IMR-90 (cell line): ENCODE measurements at regions not wholly inside any gene's neighbourhood (a gene's known extent, or its start where the extent isn't known, plus 50 kb on each side); places are given as distances from the start of the nearest gene placed in this dataset.

Source experiments
- ATAC-seq: fragments of 200-7000 bp; cut with Tn5 transposase; 2 replicates; pipeline ENCODE4 v1.9.1; 2020; ENCODE audit warnings: low read depth, mild to moderate bottlenecking, moderate library complexity
- BruUV-seq: library from RNA; stranded (reverse); fragments of 400-500 nt; replicated peaks from 2 replicates; lab custom pipeline; 2021; lab: Mats Ljungman, UMichigan
- CTCF ChIA-PET: fragments of 300-600 bp; formaldehyde crosslinking; extraction: SDS; loops from one replicate; lab custom pipeline; 2021; ENCODE audit warnings: antibody characterized with exemption; lab: Yijun Ruan, JAX
- POLR2A ChIA-PET: fragments of 300-600 bp; sonication (Branson Sonifier 250); formaldehyde crosslinking; loops from one replicate; lab custom pipeline; 2022; ENCODE audit warnings: antibody characterized with exemption; ENCODE audit not compliant: unreplicated experiment; lab: Charles Lee
- DNase-seq: peaks from one replicate; pipeline ENCODE4 v3.0.0; 2013
- H2AFZ ChIP-seq: replicated peaks from 2 replicates; pipeline ENCODE3; 2013; ENCODE audit warnings: low read length, mild to moderate bottlenecking; ENCODE audit not compliant: poor library complexity
- H2AK5ac ChIP-seq: 2 replicates; pipeline ENCODE4 v1.6.1; 2013; ENCODE audit warnings: low read depth, low read length, inconsistent platforms
- H2AK9ac ChIP-seq: replicated peaks from 2 replicates; pipeline ENCODE3; 2013; ENCODE audit warnings: mild to moderate bottlenecking, low read depth, low read length, moderate library complexity; ENCODE audit not compliant: poor library complexity
- H2BK120ac ChIP-seq: 2 replicates; pipeline ENCODE4 v1.6.1; 2013; ENCODE audit warnings: low read depth, low read length, inconsistent platforms
- H2BK15ac ChIP-seq: 3 replicates; pipeline ENCODE4 v1.6.1; 2013; ENCODE audit warnings: low read depth, low read length, inconsistent platforms
- H2BK20ac ChIP-seq: 2 replicates; pipeline ENCODE4 v1.6.1; 2013; ENCODE audit warnings: low read depth, mild to moderate bottlenecking, inconsistent platforms, low read length, moderate library complexity
- H2BK5ac ChIP-seq: 2 replicates; pipeline ENCODE4 v1.6.1; 2013; ENCODE audit warnings: mild to moderate bottlenecking, low read depth, low read length, inconsistent platforms; ENCODE audit not compliant: poor library complexity, severe bottlenecking
- H3K14ac ChIP-seq: replicated peaks from 2 replicates; pipeline ENCODE4 v1.6.1; 2013; ENCODE audit warnings: low read depth, low read length, inconsistent platforms
- H3K18ac ChIP-seq: 2 replicates; pipeline ENCODE4 v1.6.1; 2013; ENCODE audit warnings: low read depth, low read length, control low read depth
- H3K23ac ChIP-seq: 2 replicates; pipeline ENCODE4 v1.6.1; 2013; ENCODE audit warnings: low read depth, low read length, inconsistent platforms
- H3K27ac ChIP-seq: 2 replicates; pipeline ENCODE4 v1.5.1; 2013; ENCODE audit warnings: mild to moderate bottlenecking, control low read depth, low read length; ENCODE audit not compliant: insufficient read depth
- H3K27me3 ChIP-seq: 2 replicates; pipeline ENCODE4 v1.6.1; 2013; ENCODE audit warnings: low read length; ENCODE audit not compliant: control insufficient read depth, insufficient read depth
- H3K36me3 ChIP-seq: 2 replicates; pipeline ENCODE4 v1.6.1; 2013; ENCODE audit warnings: low read length, mixed read lengths; ENCODE audit not compliant: control insufficient read depth, insufficient read depth
- H3K4ac ChIP-seq: 2 replicates; pipeline ENCODE4 v1.6.1; 2013; ENCODE audit warnings: low read depth, low read length, inconsistent platforms
- H3K4me1 ChIP-seq: 2 replicates; pipeline ENCODE4 v1.6.1; 2013; ENCODE audit warnings: low read length, mixed read lengths; ENCODE audit not compliant: control insufficient read depth, insufficient read depth
- H3K4me2 ChIP-seq: 2 replicates; pipeline ENCODE4 v1.6.1; 2013; ENCODE audit warnings: low read depth, mild to moderate bottlenecking, control low read depth, low read length, moderate library complexity
- H3K4me3 ChIP-seq: 2 replicates; pipeline ENCODE4 v1.5.1; 2013; ENCODE audit warnings: low read depth, mild to moderate bottlenecking, control low read depth, low read length, moderate library complexity; ENCODE audit not compliant: insufficient read depth
- H3K56ac ChIP-seq: 2 replicates; pipeline ENCODE4 v1.6.1; 2013; ENCODE audit warnings: low read length, inconsistent platforms; ENCODE audit not compliant: insufficient read depth; ENCODE audit errors: extremely low read depth
- H3K79me1 ChIP-seq, 2 experiments: 2 replicates each; pipeline ENCODE4 v1.6.1; 2013; ENCODE audit warnings: low read length in 2 of 2, inconsistent platforms in 1 of 2, low read depth in 1 of 2
- H3K9ac ChIP-seq: 2 replicates; pipeline ENCODE4 v1.6.1; 2013; ENCODE audit warnings: low read depth, low read length, control low read depth
- H3K9me1 ChIP-seq: 2 replicates; pipeline ENCODE4 v1.6.1; 2013; ENCODE audit warnings: low read length, inconsistent platforms; ENCODE audit not compliant: insufficient read depth
- H3K9me3 ChIP-seq: 2 replicates; pipeline ENCODE4 v1.6.1; 2013; ENCODE audit warnings: low read length; ENCODE audit not compliant: control insufficient read depth, insufficient read depth
- H4K20me1 ChIP-seq: 2 replicates; pipeline ENCODE4 v1.6.1; 2013; ENCODE audit warnings: low read length, inconsistent platforms; ENCODE audit not compliant: insufficient read depth
- H4K5ac ChIP-seq: 2 replicates; pipeline ENCODE4 v1.6.1; 2013; ENCODE audit warnings: mild to moderate bottlenecking, low read depth, low read length, control low read depth
- H4K8ac ChIP-seq, 2 experiments: 2 replicates each; pipeline ENCODE4 v1.6.1; 2013; ENCODE audit warnings: low read depth in 2 of 2, low read length in 2 of 2, control low read depth in 1 of 2, inconsistent platforms in 1 of 2
- H4K91ac ChIP-seq: 2 replicates; pipeline ENCODE4 v1.6.1; 2013; ENCODE audit warnings: low read depth, low read length, inconsistent platforms; ENCODE audit not compliant: insufficient read depth
- BHLHE40 ChIP-seq: fragments of 150-350 bp; IDR thresholded peaks from 2 replicates; pipeline ENCODE4 v1.6.1; 2016; ENCODE audit warnings: mild to moderate bottlenecking, low read depth, low read length
- CEBPB ChIP-seq: IDR thresholded peaks from 2 replicates; pipeline ENCODE4 v1.6.1; 2012; ENCODE audit warnings: low read depth, low read length, improper control_type of control experiment
- CHD1 ChIP-seq: IDR thresholded peaks from 2 replicates; pipeline ENCODE4 v1.6.1; 2012; ENCODE audit warnings: low read depth, low read length, improper control_type of control experiment
- CTCF ChIP-seq: conservative IDR thresholded peaks from 2 replicates; pipeline ENCODE4 v1.5.1; 2012; ENCODE audit warnings: mild to moderate bottlenecking, low read depth, low read length, improper control_type of control experiment
- FOS ChIP-seq: fragments of 150-350 bp; IDR thresholded peaks from 2 replicates; pipeline ENCODE4 v1.6.1; 2016; ENCODE audit warnings: low read depth, low read length
- MAFK ChIP-seq: IDR thresholded peaks from 2 replicates; pipeline ENCODE4 v1.6.1; 2012; ENCODE audit warnings: low read depth, low read length, improper control_type of control experiment
- MAZ ChIP-seq: IDR thresholded peaks from 2 replicates; pipeline ENCODE4 v1.6.1; 2012; ENCODE audit warnings: low read depth, mild to moderate bottlenecking, low read length, improper control_type of control experiment, moderate library complexity, borderline replicate concordance
- MXI1 ChIP-seq: IDR thresholded peaks from 2 replicates; pipeline ENCODE4 v1.6.1; 2012; ENCODE audit warnings: low read depth, mild to moderate bottlenecking, low read length, moderate library complexity, borderline replicate concordance
- NFE2L2 ChIP-seq: fragments of 150-350 bp; IDR thresholded peaks from 2 replicates; pipeline ENCODE4 v1.6.1; 2016; ENCODE audit warnings: low read depth, mild to moderate bottlenecking, low read length
- POLR2A ChIP-seq: IDR thresholded peaks from 2 replicates; pipeline ENCODE4 v1.6.1; 2012; ENCODE audit warnings: mild to moderate bottlenecking, low read depth, low read length
- RAD21 ChIP-seq: IDR thresholded peaks from 2 replicates; pipeline ENCODE4 v1.6.1; 2012; ENCODE audit warnings: low read length, improper control_type of control experiment
- RCOR1 ChIP-seq: IDR thresholded peaks from 2 replicates; pipeline ENCODE4 v1.6.1; 2012; ENCODE audit warnings: mild to moderate bottlenecking, low read length, improper control_type of control experiment; ENCODE audit not compliant: insufficient replicate concordance
- RFX5 ChIP-seq: IDR thresholded peaks from 2 replicates; pipeline ENCODE4 v1.8.0; 2012; ENCODE audit warnings: low read depth, mild to moderate bottlenecking, low read length, moderate library complexity
- USF2 ChIP-seq: fragments of 150-350 bp; IDR thresholded peaks from 2 replicates; pipeline ENCODE4 v1.6.1; 2017; ENCODE audit warnings: mild to moderate bottlenecking, antibody characterized with exemption, low read length, low read depth
- WGBS, 2 experiments: methylation state at CpG; one replicate each; pipeline versions ENCODE4 v1.1.5 to v1.1.7; 2013; ENCODE audit warnings: missing lambda C conversion rate in 2 of 2; ENCODE audit not compliant: insufficient read length in 1 of 2; ENCODE audit errors: extremely low coverage in 2 of 2; 5-methylcytosine and 5-hydroxymethylcytosine counted together
- dilution Hi-C: fragments of 300-500 bp; cut with HindIII; formaldehyde crosslinking; loops from one replicate; pipeline ENCODE4 v1.14.3; 2018; ENCODE audit warnings: low sequenced_read_pairs; ENCODE audit not compliant: unreplicated experiment
- in situ Hi-C: fragments of 300-500 bp; cut with MboI; formaldehyde crosslinking; loops from 3 replicates; pipeline ENCODE4 v1.14.3; 2019; ENCODE audit warnings: low sequenced_read_pairs, inconsistent platforms, mixed read lengths
- intact Hi-C: fragments of 100-400 bp; cut with micrococcal nuclease; formaldehyde crosslinking; loops from 2 replicates; pipeline ENCODE4 v1.10.0; 2022

GRCh38 chr12:60252359-60253096 lies 656.7 kb downstream of the SLC16A7 start:
- intact Hi-C loops: no loop called here

More at GRCh38 chr12:60252359-60253096, 656.7 kb downstream of the SLC16A7 start:
- no peaks in the 10 kb centered on the region for H3K79me1 ChIP-seq
- no peak overlapping the region for H3K4me2 ChIP-seq
- H3K27me3 ChIP-seq: no peaks in the 10 kb centered on the region
- no peak overlapping the region for H3K4me3 ChIP-seq
- no peak overlapping the region for H2AK5ac ChIP-seq
- H2BK5ac ChIP-seq: no peak overlapping the region
- H2BK15ac ChIP-seq: no peak overlapping the region
- H3K14ac ChIP-seq: no peak overlapping the region
- H2BK20ac ChIP-seq: no peak overlapping the region
- no CpG with 5 or more reads among the region's 7 CpGs for WGBS, 2 experiments
- ATAC-seq (no peak), DNase-seq (no peak)
- no peak overlapping the region for H3K18ac ChIP-seq
- H3K9me1 ChIP-seq: no peaks in the 10 kb centered on the region
- in situ Hi-C loops (loop anchor here (10.0 kb wide), 1 partner anchor 242 kb away; no protein-coding TSS in a partner anchor), dilution Hi-C loops (no loop called here)
- H4K8ac ChIP-seq: no peak overlapping the region
- no peak for TF ChIP-seq BHLHE40
- TF ChIP-seq MAZ: no peak
- no peak for TF ChIP-seq RFX5
- TF ChIP-seq CTCF: no peak
- TF ChIP-seq CEBPB: no peak
- no peak for TF ChIP-seq FOS
- TF ChIP-seq USF2: no peak
- TF ChIP-seq NFE2L2: no peak
- no peak for TF ChIP-seq MXI1
- TF ChIP-seq POLR2A: no peak
- TF ChIP-seq CHD1: no peak
- no peak for TF ChIP-seq RAD21
- no peak for TF ChIP-seq RCOR1
- TF ChIP-seq MAFK: no peak
- no peak overlapping the region for H2AK9ac ChIP-seq
- H3K4ac ChIP-seq: no peak overlapping the region
- no peak overlapping the region for H4K91ac ChIP-seq
- no peak overlapping the region for H3K9ac ChIP-seq
- no peak overlapping the region for H2AFZ ChIP-seq
- no peak overlapping the region; the same call in 1 of the 2 replicates for H2BK120ac ChIP-seq
- H3K23ac ChIP-seq: no peak overlapping the region
- no TSS peak for BruUV-seq
- no peaks in the 10 kb centered on the region for H3K4me1 ChIP-seq
- H4K5ac ChIP-seq: no peak overlapping the region
- no peaks in the 10 kb centered on the region for H3K9me3 ChIP-seq
- H3K56ac ChIP-seq: no peak overlapping the region
- ChIA-PET POLR2A (no interaction called here), CTCF (no interaction called here)
- H4K20me1 ChIP-seq: no peaks in the 10 kb centered on the region
- H3K36me3 ChIP-seq: no peaks in the 10 kb centered on the region
- no peak overlapping the region for H3K27ac ChIP-seq
